HCT116 (cell line): ENCODE measurements at regions not wholly inside any gene's neighbourhood (a gene's known extent, or its start where the extent isn't known, plus 50 kb on each side); places are given as distances from the start of the nearest gene placed in this dataset.

Experiments
- ATF3 ChIP-seq: IDR thresholded peaks from 2 replicates; pipeline ENCODE4 v1.6.1; 2012
- CEBPB ChIP-seq: IDR thresholded peaks from 2 replicates; pipeline ENCODE4 v1.6.1; 2012; ENCODE audit warnings: low read depth
- CTCF ChIP-seq, 3 experiments: fragments of 200-600 bp in 1 of 3; sonication (generic) in 1 of 3; IDR thresholded peaks in 2 of 3; conservative IDR thresholded peaks in 1 of 3; 2 replicates each; pipeline ENCODE4 v1.5.1; 2012 to 2017; ENCODE audit warnings: low read depth in 2 of 3, low read length in 2 of 3, antibody characterized with exemption in 1 of 3, borderline replicate concordance in 1 of 3, control low read depth in 1 of 3, mild to moderate bottlenecking in 1 of 3, mixed read lengths in 1 of 3, mixed run types in 1 of 3, moderate library complexity in 1 of 3; ENCODE audit not compliant: insufficient read depth in 1 of 3
- ELF1 ChIP-seq: IDR thresholded peaks from 2 replicates; pipeline ENCODE4 v1.6.1; 2012; ENCODE audit warnings: low read depth, borderline replicate concordance
- EZH2 ChIP-seq: fragments of 200-600 bp; sonication (generic); IDR thresholded peaks from 2 replicates; pipeline ENCODE4 v1.6.1; 2017; ENCODE audit warnings: antibody characterized with exemption, mixed run types
- POLR2A ChIP-seq: IDR thresholded peaks from 2 replicates; pipeline ENCODE4 v1.7.0; 2011; ENCODE audit warnings: borderline replicate concordance; ENCODE audit not compliant: insufficient read depth, insufficient read length; ENCODE audit errors: extremely low read depth
- POLR2AphosphoS5 ChIP-seq: IDR thresholded peaks from 2 replicates; pipeline ENCODE4 v1.6.1; 2011; ENCODE audit warnings: mild to moderate bottlenecking, low read depth, low read length, moderate library complexity
- REST ChIP-seq: IDR thresholded peaks from 2 replicates; pipeline ENCODE4 v1.6.1; 2012; ENCODE audit warnings: low read depth
- YY1 ChIP-seq: IDR thresholded peaks from 2 replicates; pipeline ENCODE4 v1.6.1; 2011; ENCODE audit warnings: low read length, low read depth, moderate library complexity, mild to moderate bottlenecking; ENCODE audit not compliant: insufficient replicate concordance; ENCODE audit errors: extremely low read depth
- ZBTB33 ChIP-seq: IDR thresholded peaks from 2 replicates; pipeline ENCODE4 v1.6.1; 2011; ENCODE audit warnings: mild to moderate bottlenecking, low read length, moderate library complexity; ENCODE audit not compliant: insufficient replicate concordance; ENCODE audit errors: extremely low read depth
- ZFX ChIP-seq: fragments of 450-650 bp; IDR thresholded peaks from 2 replicates; pipeline ENCODE4 v1.6.1; 2017

- TF ChIP-seq CEBPB (no peak), POLR2A (no peak), CTCF (IDR thresholded peaks at IDR 0.05 in 2 of 3, conservative IDR thresholded peaks at IDR 0.05 in 1 of 3; ENCODE audit: borderline replicate concordance in 1 of 3, insufficient read depth in 1 of 3, low read depth in 2 of 3, low read length in 2 of 3) (no peak), YY1 (no peak), POLR2AphosphoS5 (no peak), REST (no peak), EZH2 (no peak), ATF3 (no peak), ZFX (no peak), ZBTB33 (no peak), ELF1 (no peak)
Measured at GRCh38 chr13:81738364-81738763, 1397.4 kb upstream of the SPRY2 start.
